Fibroblast of skin of abdomen (primary cell): ENCODE measurements at regions not wholly inside any gene's neighbourhood (a gene's known extent, or its start where the extent isn't known, plus 50 kb on each side); places are given as distances from the start of the nearest gene placed in this dataset.

Experiments used
- DNase-seq: peaks from one replicate; pipeline ENCODE4 v3.0.0-alpha.2; 2013

GRCh38 chrX:4850312-4850711, 1136.9 kb upstream of the PRKX start:
- no peak for DNase-seq

DNA sequence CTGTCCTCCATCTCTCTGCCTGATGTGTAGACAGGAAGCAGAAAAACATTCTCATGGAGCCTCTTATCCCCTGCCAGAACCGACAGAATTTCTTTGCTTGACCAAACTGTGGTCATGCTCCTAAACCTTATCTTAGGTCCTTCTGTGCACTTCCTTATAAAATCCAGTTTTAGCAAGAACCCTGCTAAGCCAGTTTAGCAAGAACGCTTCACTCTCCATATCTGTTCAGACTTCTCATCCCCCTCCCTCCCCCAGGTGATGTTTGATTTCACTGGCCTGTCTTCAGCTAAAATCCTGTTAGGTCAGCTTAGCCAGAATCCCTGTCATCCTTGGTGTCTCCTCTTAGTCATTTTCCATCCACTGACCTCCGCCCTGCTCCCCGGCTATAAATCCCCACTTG, 1130.9 kb upstream of the PRKX start:
- no peak for DNase-seq

DNA sequence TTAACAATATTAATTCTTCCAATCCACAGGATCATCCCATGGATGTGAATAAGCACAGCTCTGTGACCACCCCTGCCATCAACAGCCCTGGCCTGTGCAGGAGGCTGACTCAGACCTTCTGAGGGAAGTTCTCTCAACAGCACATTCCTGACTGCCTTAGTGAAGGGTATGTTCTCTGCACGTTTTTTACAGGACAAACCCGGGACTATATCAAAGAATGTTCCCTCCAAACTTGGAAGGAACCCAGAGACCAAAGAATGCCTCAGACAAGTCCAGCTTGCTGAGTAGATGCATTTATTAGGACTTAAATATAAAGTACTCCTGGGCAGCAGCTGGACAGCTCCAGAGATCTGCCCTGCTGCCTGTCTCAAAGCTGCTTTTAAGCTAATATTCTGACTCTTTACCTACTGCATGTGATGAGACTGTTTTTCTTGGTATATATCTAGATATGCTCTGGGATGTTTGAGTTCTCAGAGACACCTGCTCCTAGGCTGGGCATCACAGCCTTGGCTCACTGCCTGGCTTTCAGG, 1127.8 kb upstream of the PRKX start:
- DNase-seq, result no peak

- DNase-seq, result no peak
Measured at GRCh38 chrX:4831574-4831973, 1118.1 kb upstream of the PRKX start.

DNA sequence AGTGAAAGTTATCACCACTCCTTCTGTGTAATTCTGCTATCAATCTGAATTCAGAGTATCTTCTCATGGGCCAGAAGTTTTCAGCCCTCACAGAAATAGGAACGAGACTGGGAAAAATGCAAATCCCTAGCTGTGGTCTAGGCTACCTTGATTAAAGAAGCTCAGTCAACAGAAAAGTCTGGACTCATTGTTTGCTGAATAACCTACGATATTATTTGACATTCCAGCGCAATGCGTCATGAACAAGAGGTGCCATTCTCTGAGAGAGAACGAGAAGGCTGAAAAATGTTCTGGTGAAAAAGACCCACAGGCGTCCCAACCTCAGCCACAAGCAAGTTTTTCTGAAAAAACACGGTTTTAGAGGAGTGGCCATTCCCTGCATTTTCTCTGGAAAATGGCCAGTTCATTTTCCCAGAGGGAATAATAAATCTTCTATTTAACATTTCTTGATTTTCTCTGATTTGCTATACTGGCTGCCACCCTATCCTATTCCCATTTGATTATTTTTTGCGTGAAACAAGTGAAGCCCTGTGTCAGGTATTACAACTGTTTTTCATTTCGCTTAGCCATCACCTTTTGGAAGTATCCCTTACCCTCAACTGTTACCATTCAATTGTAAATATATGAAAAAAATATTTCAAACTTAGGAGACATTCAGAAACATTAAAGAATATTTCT, 1117.6 kb upstream of the PRKX start:
- no peak for DNase-seq

GRCh38 chrX:4825550-4825949, 1112.1 kb upstream of the PRKX start:
- no peak for DNase-seq

GRCh38 chrX:4809571-4809970, 1096.1 kb upstream of the PRKX start:
- no peak for DNase-seq

DNA sequence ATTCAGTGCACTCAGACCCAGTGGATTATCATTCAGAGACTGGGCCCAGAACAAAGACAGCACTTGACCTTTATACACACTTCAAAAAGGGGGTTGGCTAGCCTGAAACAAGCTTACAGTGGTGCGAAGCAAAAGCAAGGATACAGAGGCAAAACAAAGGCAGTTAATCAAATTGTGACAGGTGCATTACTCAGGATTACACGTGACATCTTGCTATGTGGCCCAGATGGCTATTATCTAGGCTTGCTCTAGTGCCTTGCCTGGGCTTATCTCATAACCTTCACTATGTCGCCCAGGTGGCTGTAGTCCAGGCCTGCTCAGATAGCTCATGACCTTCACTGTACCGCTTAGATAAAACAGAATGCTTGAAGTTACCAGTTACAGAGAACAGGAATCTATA, 1092.1 kb upstream of the PRKX start:
- no peak for DNase-seq

DNA sequence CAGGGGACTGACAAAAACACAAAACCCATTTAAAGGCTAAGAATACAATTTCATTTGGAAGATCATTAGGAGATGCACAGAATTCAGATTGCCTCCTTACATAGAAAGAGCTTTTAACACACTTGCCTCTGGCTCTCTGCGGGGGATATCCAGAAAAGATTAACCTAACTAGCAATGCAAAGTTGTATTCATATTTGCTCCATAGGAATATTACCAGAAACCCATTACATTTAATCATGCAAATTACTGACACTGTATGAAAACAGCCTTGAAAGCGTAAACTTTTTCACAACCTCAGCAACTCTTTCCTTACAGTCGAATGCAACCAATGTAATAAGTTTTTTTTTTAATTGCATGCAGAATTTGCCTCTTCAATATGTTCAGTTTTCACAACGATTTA, 1087.3 kb upstream of the PRKX start:
- DNase-seq, result no peak

DNA sequence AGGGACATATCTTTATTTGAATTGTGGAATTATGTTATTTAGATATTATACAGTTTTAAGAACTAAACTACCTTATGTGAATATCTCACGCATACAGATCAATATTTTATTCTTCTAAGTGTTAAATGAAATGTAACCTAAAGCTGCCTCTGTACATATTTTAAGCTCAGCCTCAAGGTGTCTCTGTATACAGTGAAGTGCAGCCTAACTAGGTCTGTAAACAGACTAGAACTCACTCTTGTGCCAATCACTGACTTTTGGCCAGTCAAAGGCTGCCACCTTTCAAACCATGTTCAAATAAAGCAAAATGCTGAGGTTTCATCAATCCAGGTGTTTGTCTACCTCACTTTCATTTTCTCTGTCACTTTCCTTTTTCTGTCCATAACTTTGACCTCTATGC, 1074.5 kb upstream of the PRKX start:
- no peak for DNase-seq

GRCh38 chrX:4764888-4765287, 1051.4 kb upstream of the PRKX start:
- peak; percentile 1 for DNase-seq

DNA sequence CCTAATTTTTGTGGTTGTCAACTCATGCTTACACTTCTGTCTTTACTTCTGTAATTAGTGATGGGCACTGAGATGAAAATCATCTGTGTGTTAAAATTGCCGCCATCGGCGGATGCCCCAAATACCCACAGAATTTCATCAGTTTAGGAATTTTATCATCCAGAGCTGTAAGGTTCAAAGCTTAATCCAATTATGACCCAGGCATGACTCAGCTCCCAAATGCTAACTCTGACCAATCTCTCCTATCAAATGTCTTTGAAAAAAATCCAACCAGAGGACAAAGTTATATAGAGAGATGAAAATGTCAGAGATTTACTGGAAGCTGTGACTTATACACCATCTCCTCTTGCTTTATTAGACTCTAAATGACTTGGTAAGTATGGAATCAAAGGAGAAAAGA, 1048.7 kb upstream of the PRKX start:
- DNase-seq, result no peak

DNA sequence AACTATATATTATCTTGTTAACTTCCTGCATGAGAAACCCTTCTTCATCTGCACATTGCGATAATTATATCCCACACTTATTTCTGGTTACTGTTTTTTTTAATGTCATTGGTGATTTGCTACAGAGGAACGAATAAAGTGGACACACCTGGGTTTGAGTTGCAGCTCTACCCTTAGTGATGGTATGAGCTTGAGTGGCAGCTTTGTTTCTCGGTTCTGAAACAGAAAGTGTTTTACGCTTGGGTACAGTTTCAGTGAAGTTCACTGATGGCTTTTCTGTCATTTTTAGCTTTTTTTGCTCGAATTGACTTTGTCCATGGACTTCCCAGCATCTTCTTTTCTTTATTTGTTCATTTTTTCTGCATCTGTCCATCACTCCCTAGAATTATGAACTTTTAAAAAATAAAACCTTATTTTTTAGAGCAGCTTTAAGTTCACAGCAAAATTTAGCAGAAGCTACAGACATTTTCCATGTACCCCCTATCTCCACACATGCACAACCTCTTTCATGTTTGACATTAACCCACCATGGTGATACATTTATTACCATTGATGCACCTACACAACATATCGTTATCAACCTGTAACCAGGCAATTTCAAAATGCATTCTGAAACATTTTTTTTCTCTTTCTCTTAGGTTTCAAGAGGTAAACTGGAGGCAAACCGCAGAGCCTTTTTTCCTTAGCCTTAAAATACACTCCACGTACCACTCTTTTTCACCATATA, 1041.6 kb upstream of the PRKX start:
- no peak for DNase-seq

DNA sequence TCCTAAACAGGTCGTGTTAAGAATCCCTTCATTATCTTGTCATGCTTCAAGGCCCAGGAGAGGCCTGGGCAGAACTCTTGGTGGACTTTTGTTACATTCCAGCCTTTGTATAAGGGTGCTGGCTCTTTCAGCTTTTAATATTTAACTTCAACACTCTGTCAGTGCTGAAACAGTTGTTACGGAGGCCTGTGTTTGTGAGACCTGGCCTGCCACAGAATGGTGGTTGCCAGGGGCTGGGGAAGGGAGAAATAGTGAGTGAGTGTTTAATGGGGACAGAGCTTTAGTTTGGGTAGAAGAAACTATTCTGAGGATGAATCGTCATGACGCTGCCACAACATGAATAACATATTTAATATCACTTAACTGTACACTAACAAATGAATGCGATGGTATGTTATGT, 1027.6 kb upstream of the PRKX start:
- no peak for DNase-seq

- DNase-seq, result no peak
Measured at GRCh38 chrX:4735299-4735698, 1021.9 kb upstream of the PRKX start.

GRCh38 chrX:4710618-4711433, 997.4 kb upstream of the PRKX start:
- DNase-seq, result no peak

- no peak for DNase-seq
Measured at GRCh38 chrX:4708970-4709760, 995.7 kb upstream of the PRKX start.

DNA sequence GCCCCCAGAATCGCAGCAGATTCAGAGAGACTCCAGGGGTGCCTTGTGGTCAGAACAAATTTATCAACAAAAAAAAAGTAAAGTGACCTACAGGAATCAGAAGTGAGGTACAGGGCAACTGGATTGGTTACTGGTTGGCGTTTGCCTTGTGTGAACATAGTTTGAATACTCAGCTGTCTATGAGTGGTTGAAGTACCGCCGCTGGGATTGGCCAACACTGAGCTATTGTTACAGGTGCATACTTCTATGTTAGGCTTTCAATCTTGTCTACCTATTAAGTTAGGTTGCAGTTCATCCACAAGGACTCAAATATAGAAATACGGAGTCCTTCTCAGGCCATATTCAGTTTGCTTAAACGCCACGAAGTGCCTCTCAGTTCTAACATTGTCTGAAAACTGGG, 993.5 kb upstream of the PRKX start:
- DNase-seq, result no peak

GRCh38 chrX:4690521-4690920, 977.1 kb upstream of the PRKX start:
- DNase-seq, result no peak

GRCh38 chrX:4682636-4683035, 969.2 kb upstream of the PRKX start:
- DNase-seq, result no peak

GRCh38 chrX:4675686-4676300, 962.3 kb upstream of the PRKX start:
- DNase-seq, result no peak
